ENCODE measurements at regions not wholly inside any gene's neighbourhood (a gene's known extent, or its start where the extent isn't known, plus 50 kb on each side); places are given as distances from the start of the nearest gene placed in this dataset.
"Not testable (repeated sequence)": the region's sequence is repeated elsewhere in the genome, so short reads cannot be mapped to it uniquely, and the experiment has no call there.

DNA sequence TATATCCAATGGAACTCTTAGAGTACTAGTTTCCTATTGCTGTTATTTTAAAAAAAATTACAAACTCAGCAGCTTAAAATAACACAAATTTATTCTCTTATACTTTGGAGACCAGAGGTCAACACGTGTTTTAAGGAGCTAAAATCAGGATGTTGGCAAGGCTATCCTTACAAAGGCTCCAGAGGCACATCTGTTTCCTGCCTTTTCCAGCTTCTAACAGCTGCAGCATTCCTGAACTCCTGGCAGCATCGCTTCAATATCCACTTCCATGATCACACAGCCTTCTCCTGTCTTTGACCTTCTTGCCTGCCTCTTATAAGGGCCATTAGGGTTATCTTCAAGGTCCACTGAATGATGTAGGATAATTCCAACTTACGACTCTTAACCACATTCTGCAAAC lies 92.2 kb upstream of the CCNG1 start:
- no peak for DNase-seq
- intact Hi-C loops (cut with micrococcal nuclease) = no loop called here
- H3K36me3 ChIP-seq = no peaks in the 10 kb centered on the region
- H3K9me3 ChIP-seq (replicated peaks) = no peaks in the 10 kb centered on the region
- TF ChIP-seq, protein P1, sequence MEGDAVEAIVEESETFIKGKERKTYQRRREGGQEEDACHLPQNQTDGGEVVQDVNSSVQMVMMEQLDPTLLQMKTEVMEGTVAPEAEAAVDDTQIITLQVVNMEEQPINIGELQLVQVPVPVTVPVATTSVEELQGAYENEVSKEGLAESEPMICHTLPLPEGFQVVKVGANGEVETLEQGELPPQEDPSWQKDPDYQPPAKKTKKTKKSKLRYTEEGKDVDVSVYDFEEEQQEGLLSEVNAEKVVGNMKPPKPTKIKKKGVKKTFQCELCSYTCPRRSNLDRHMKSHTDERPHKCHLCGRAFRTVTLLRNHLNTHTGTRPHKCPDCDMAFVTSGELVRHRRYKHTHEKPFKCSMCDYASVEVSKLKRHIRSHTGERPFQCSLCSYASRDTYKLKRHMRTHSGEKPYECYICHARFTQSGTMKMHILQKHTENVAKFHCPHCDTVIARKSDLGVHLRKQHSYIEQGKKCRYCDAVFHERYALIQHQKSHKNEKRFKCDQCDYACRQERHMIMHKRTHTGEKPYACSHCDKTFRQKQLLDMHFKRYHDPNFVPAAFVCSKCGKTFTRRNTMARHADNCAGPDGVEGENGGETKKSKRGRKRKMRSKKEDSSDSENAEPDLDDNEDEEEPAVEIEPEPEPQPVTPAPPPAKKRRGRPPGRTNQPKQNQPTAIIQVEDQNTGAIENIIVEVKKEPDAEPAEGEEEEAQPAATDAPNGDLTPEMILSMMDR (IDR thresholded peaks at IDR 0.05; ENCODE audit: borderline replicate concordance) = no peak
- no peak overlapping the region for H3K4me3 ChIP-seq
- no peak overlapping the region for H3K27ac ChIP-seq (replicated peaks)
- H3K27me3 ChIP-seq (ENCODE audit: low read depth) = no peaks in the 10 kb centered on the region
- H3K4me1 ChIP-seq = peaks cover 2% of the 10 kb centered on the region

DNA sequence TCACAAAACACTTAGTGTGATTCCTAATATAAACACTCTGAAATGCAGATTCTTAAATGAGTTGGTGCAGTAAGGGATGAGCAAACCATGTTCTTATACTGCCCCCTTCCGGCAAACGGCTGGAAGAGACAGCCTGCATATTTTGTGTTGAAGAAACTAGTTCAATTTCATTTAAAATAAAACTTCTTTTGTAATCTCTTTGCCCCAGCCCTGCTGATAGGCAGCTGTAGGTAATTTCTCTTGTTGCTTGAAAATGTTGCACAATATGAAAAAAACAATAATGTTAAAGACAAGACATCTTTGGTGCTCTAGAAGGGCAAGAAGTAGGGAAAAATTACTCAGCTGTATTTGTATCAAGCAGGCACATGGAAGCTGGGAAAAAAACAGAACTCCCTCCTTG lies 89.7 kb upstream of the CCNG1 start:
- Histone ChIP-seq H3K4me1 (peaks cover 6% of the 10 kb centered on the region), H3K4me3 (no peak overlapping the region), H3K27ac (replicated peaks) (no peak overlapping the region), H3K27me3 (ENCODE audit: low read depth) (no peaks in the 10 kb centered on the region), H3K9me3 (replicated peaks) (no peaks in the 10 kb centered on the region), H3K36me3 (no peaks in the 10 kb centered on the region)
- intact Hi-C loops (cut with micrococcal nuclease) = no loop called here
- DNase-seq = no peak
- TF ChIP-seq, protein P1 (IDR thresholded peaks at IDR 0.05; ENCODE audit: borderline replicate concordance) = peak; percentile 82

DNA sequence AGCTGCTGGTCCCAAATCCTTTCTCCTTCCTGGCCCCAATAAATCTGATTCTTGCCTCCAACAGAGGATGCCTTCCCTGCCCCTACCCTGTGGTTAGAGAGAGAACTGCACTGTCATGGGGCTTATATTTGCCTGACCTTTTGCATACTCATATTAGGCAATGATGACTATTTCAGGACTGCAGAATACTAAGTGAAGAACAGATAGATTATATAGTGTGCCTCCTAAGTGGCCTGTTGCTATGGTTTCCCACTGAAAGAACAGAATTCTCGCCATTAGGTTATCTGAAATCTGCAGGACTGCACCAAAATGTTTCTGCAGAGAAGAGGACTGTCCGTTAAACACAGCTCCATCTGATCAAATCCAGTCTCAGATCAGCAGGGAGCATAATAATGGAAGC lies 87.3 kb upstream of the CCNG1 start:
- intact Hi-C loops (cut with micrococcal nuclease) = no loop called here
- H3K36me3 ChIP-seq = no peaks in the 10 kb centered on the region
- H3K4me3 ChIP-seq = no peak overlapping the region
- TF ChIP-seq, protein P1 (IDR thresholded peaks at IDR 0.05; ENCODE audit: borderline replicate concordance) = no peak
- DNase-seq = no peak
- no peaks in the 10 kb centered on the region for H3K27me3 ChIP-seq (ENCODE audit: low read depth)
- no peak overlapping the region for H3K27ac ChIP-seq (replicated peaks)
- H3K4me1 ChIP-seq = peaks cover 6% of the 10 kb centered on the region
- no peaks in the 10 kb centered on the region for H3K9me3 ChIP-seq (replicated peaks)

DNA sequence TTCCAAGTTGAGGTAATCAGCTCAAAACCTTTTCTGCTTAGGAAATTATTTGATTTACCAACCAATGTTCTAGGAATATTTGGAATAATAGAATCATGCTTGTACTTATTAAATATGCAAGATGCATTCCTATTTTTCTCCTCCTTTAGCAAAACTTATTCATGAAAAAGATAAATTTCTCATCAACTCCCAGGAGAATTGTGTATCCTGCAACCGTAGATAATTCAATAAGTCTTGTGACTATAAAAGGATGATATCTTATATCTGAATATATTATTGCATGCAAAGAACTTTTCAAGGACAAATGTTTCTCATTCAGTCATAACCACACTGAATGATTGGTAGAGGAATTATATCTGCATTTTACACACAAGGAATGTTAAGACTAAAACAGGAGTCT lies 84.9 kb upstream of the CCNG1 start:
- Histone ChIP-seq H3K36me3 (no peaks in the 10 kb centered on the region), H3K27me3 (ENCODE audit: low read depth) (no peaks in the 10 kb centered on the region), H3K4me3 (no peak overlapping the region), H3K27ac (replicated peaks) (no peak overlapping the region), H3K4me1 (peaks cover 6% of the 10 kb centered on the region), H3K9me3 (replicated peaks) (no peaks in the 10 kb centered on the region)
- no peak for DNase-seq
- intact Hi-C loops (cut with micrococcal nuclease) = no loop called here
- TF ChIP-seq, protein P1 (IDR thresholded peaks at IDR 0.05; ENCODE audit: borderline replicate concordance) = no peak

DNA sequence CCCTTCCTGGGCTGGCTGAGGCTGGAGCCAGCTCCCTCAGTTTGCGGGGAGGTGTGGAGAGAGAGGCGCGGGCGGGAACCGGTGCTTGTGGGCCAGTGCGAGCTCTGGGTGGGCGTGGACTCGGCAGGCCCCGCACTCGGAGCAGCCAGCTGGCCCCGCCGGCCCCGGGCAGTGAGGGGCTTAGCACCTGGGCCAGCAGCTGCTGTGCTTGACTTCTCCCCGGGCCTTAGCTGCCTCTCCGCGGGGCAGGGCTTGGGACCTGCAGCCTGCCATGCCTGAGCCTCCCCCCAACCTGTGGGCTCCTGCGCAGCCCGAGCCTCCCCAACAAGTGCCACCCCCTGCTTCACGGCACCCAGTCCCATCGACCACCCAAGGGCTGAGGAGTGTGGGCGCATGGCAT lies 81.6 kb upstream of the CCNG1 start:
- H3K27me3 ChIP-seq (ENCODE audit: low read depth); H3K27ac ChIP-seq (replicated peaks); H3K9me3 ChIP-seq (replicated peaks); H3K4me3 ChIP-seq; H3K4me1 ChIP-seq; intact Hi-C loops (cut with micrococcal nuclease); H3K36me3 ChIP-seq; DNase-seq: not testable (repeated sequence)

DNA sequence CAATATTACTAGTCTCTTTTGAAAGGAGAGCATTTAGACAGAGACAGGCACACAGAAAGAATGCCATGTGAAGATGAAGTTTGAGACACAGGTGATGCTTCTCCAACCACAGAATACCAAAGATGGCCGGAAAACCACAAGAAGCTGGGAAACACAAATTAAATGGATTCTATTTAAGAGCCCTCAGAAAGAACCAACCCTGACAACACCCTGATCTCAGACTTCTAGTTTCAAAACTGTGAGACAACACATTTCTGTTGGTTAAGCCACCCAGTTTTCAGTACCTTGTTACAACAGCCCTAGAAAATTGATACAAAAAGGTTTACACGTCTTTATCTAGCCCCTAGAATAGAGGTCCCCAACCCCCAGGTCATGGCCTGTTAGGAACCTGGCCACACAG lies 79.8 kb upstream of the CCNG1 start:
- H3K27me3 ChIP-seq (ENCODE audit: low read depth) = no peaks in the 10 kb centered on the region
- no peaks in the 10 kb centered on the region for H3K36me3 ChIP-seq
- no peak overlapping the region for H3K27ac ChIP-seq (replicated peaks)
- H3K4me1 ChIP-seq = no peaks in the 10 kb centered on the region
- DNase-seq = no peak
- H3K9me3 ChIP-seq (replicated peaks) = no peaks in the 10 kb centered on the region
- no peak overlapping the region for H3K4me3 ChIP-seq
- TF ChIP-seq, protein P1 (IDR thresholded peaks at IDR 0.05; ENCODE audit: borderline replicate concordance) = no peak
- intact Hi-C loops (cut with micrococcal nuclease) = no loop called here
